Motor neuron (in vitro differentiated cells): ENCODE measurements at regions not wholly inside any gene's neighbourhood (a gene's known extent, or its start where the extent isn't known, plus 50 kb on each side); places are given as distances from the start of the nearest gene placed in this dataset.
"Not testable (repeated sequence)": the region's sequence is repeated elsewhere in the genome, so short reads cannot be mapped to it uniquely, and the experiment has no call there.

Experiments used
- ATAC-seq, 8 experiments: fragments of 200-7000 bp; cut with Tn5 transposase; replicated peaks in 6 of 8; 2 replicates each; pipeline ENCODE4 v1.8.0; 2021; ENCODE audit warnings: mild to moderate bottlenecking in 8 of 8, moderate library complexity in 8 of 8
- H3K27ac ChIP-seq, 2 donors: fragments of 250-450 bp; sonication (Bioruptor Pico); 2 replicates each; pipeline ENCODE4 v1.9.0; 2021; ENCODE audit warnings: antibody characterized with exemption in 2 of 2, mild to moderate bottlenecking in 2 of 2, moderate library complexity in 1 of 2
- H3K4me1 ChIP-seq, 2 donors: fragments of 250-450 bp; sonication (Bioruptor Pico); replicated peaks in 1 of 2; 2 replicates each; pipeline ENCODE4 v1.6.1; 2021; ENCODE audit warnings: antibody characterized with exemption in 2 of 2, mild to moderate bottlenecking in 2 of 2, moderate library complexity in 1 of 2
- H3K4me3 ChIP-seq, 5 donors: fragments of 250-450 bp; sonication (Bioruptor Pico); 2 replicates each; pipeline ENCODE4 v1.9.0; 2021; ENCODE audit warnings: antibody characterized with exemption in 5 of 5, mild to moderate bottlenecking in 5 of 5, moderate library complexity in 4 of 5
- WGBS, 10 experiments: fragments of 450-650 bp; shearing (Covaris generic); methylation state at CpG; one replicate each; pipeline ENCODE4 v1.0.0; 2022; 5-methylcytosine and 5-hydroxymethylcytosine counted together
- in situ Hi-C, 9 experiments: fragments of 400-800 bp; cut with MboI; loops; one replicate each; pipeline ENCODE4 v1.15.0; 2021; ENCODE audit warnings: low sequenced_read_pairs in 9 of 9, low pct_unique_long_range_greater_than_20kb in 2 of 9; ENCODE audit not compliant: unreplicated experiment in 9 of 9

DNA sequence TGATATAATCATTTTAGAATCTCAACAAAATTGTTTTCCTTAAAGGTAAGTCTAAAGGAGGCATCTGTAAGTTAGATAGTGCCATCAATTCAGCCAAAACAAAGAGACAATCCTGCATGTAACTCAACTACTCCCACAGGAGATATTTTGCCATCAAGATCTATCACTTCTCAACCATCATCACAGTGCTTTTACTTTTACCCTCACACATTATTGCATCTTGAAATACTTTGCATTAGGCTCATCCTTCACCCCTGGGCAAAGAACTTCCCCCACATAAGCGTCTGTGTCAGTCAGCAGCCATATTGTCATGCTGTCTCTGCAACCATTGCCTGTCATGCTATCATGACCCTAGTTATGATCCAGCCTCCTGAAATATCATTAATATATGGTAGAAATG is 54.9 kb upstream of the NLGN1 start:
- in situ Hi-C loops, result no loop called here
- no peak overlapping the region for H3K27ac ChIP-seq

GRCh38 chr3:173340626-173341025 is 56.9 kb upstream of the NLGN1 start:
- Histone ChIP-seq H3K4me1 (no peaks in the 10 kb centered on the region), H3K27ac (no peak overlapping the region), H3K4me3 (no peak overlapping the region)
- in situ Hi-C loops, result no loop called here
- ATAC-seq, result no peak
- WGBS, 10 experiments, result 0 to 79% (median 39%) methylated on average over 1 to 2 of the region's 2 CpGs; no CpG with 5 or more reads in 2 of the 10 experiments

More for the DNA sequence above, 54.9 kb upstream of the NLGN1 start:
- Histone ChIP-seq H3K4me1 (no peaks in the 10 kb centered on the region), H3K4me3 (no peak overlapping the region)
- WGBS, 10 experiments, result 0 to 100% (median 92%) methylated on average over 1 of the region's 1 CpG; no CpG with 5 or more reads in 6 of the 10 experiments
- ATAC-seq, result no peak

GRCh38 chr3:173336261-173336660 is 61.3 kb upstream of the NLGN1 start:
- in situ Hi-C loops, result no loop called here
- ATAC-seq, result no peak
- Histone ChIP-seq H3K4me3 (no peak overlapping the region), H3K4me1 (no peaks in the 10 kb centered on the region), H3K27ac (no peak overlapping the region)
- WGBS, 10 experiments, result 38 to 100% (median 90%) methylated on average over 1 to 5 of the region's 5 CpGs

DNA sequence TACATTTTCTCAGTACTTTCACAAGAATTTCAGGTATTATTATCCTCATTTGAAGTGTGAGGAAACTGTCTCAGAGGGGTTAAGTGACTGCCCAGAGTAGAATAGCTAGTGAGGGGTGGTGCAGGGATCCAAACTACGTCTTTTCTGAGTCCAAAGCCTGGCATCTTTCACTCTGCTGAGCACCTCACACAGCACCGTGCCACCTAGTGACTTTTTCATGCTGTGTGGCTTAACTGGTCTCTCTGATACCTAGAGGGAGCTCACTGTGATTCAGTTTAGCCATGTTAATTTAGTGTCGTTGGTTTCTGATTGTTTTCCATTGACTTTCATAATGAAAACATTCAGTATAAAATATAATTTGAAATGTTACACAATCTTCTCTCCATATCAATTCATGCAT is 91.4 kb upstream of the NLGN1 start:
- Histone ChIP-seq H3K4me1 (no peaks in the 10 kb centered on the region), H3K27ac (no peak overlapping the region), H3K4me3 (no peak overlapping the region)
- ATAC-seq, result no peak
- in situ Hi-C loops, result no loop called here
- WGBS, 10 experiments, result 0 to 80% (median 62%) methylated on average over 1 to 3 of the region's 3 CpGs; no CpG with 5 or more reads in 1 of the 10 experiments

DNA sequence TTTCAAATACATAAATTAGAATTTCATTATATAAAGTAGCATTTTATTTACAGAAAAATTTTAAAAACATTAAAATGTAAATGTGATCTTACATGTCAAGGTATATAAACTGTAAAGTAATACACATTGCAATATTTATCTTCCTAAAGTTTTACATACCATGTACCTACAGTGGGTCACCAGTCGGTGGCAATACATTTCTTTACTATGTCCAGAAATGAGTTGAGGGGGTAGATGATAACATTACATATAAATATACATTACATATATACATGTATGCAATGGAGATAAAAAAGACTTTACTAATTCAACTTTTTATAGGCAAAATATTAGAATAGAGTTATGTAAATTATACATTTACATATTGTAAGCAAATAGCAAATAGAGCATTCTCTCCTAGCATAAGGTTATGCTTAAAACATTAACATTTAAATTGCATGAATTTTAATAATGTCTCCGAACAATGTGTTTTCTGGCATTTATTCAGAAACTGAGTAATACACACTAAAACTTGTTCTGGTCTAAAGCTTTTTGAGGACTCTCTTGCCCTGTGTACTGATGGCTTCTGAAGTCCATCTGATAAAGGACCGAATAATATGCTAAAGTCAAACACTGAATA is 93.3 kb upstream of the NLGN1 start:
- Histone ChIP-seq H3K4me1 (no peaks in the 10 kb centered on the region), H3K27ac (no peak overlapping the region), H3K4me3 (no peak overlapping the region)
- in situ Hi-C loops, result no loop called here
- WGBS, 10 experiments, result 0 to 100% (median 60%) methylated on average over 2 to 3 of the region's 3 CpGs; no CpG with 5 or more reads in 1 of the 10 experiments
- peak in 3 of 8 experiments; percentile 28 to 87 (median 69) for ATAC-seq

- Histone ChIP-seq H3K4me3 (no peak overlapping the region), H3K27ac (no peak overlapping the region), H3K4me1 (no peaks in the 10 kb centered on the region)
- WGBS, 10 experiments, result 0 to 73% (median 40%) methylated on average over 1 to 4 of the region's 5 CpGs
- in situ Hi-C loops, result no loop called here
- ATAC-seq, result no peak
Measured at GRCh38 chr3:173301647-173302046, 95.9 kb upstream of the NLGN1 start.

GRCh38 chr3:173289072-173289471 is 108.5 kb upstream of the NLGN1 start:
- ATAC-seq, result no peak
- in situ Hi-C loops, result no loop called here
- Histone ChIP-seq H3K4me1 (no peaks in the 10 kb centered on the region), H3K27ac (no peak overlapping the region), H3K4me3 (no peak overlapping the region)
- WGBS, 10 experiments, result 0 to 89% (median 76%) methylated on average over 1 of the region's 1 CpG; no CpG with 5 or more reads in 4 of the 10 experiments

DNA sequence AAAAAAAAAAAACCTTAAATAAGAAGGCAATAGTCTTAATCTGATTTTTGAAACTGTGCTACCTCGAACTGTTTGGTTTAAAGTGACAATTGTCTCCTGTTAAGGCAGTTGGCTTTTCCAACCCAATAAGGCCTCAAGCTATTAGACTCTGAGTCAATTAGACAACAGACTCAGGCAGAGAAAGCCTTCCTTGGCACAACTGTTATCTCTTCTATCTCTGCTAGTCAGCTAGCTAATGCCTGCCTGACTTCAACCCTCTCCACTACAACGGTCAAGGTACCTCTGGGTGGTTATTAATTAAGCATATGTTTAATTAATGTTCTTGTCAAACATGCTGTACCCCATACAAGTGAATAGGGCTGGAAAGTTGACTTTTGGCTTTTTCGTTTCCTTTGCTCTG is 110.2 kb upstream of the NLGN1 start:
- no peak overlapping the region for H3K27ac ChIP-seq
- in situ Hi-C loops, result no loop called here

GRCh38 chr3:173286507-173286906 is 111.0 kb upstream of the NLGN1 start:
- H3K27ac ChIP-seq, in situ Hi-C loops, ATAC-seq, H3K4me1 ChIP-seq, H3K4me3 ChIP-seq: not testable (repeated sequence)
- WGBS, 10 experiments, result 10 to 97% (median 85%) methylated on average over 2 to 12 of the region's 12 CpGs; no CpG with 5 or more reads in 4 of the 10 experiments

More for the DNA sequence above, 110.2 kb upstream of the NLGN1 start:
- WGBS, 10 experiments, result 6 to 95% (median 61%) methylated on average over 2 to 3 of the region's 3 CpGs; no CpG with 5 or more reads in 1 of the 10 experiments
- no peaks in the 10 kb centered on the region for H3K4me1 ChIP-seq
- H3K4me3 ChIP-seq, result no peak overlapping the region
- ATAC-seq, result no peak

GRCh38 chr3:173284301-173284700 is 113.2 kb upstream of the NLGN1 start:
- ATAC-seq, result no peak
- Histone ChIP-seq H3K27ac (no peak overlapping the region), H3K4me1 (no peaks in the 10 kb centered on the region), H3K4me3 (no peak overlapping the region)
- 13 to 90% (median 65%) methylated on average over 1 to 6 of the region's 6 CpGs for WGBS, 10 experiments
- in situ Hi-C loops, result no loop called here

DNA sequence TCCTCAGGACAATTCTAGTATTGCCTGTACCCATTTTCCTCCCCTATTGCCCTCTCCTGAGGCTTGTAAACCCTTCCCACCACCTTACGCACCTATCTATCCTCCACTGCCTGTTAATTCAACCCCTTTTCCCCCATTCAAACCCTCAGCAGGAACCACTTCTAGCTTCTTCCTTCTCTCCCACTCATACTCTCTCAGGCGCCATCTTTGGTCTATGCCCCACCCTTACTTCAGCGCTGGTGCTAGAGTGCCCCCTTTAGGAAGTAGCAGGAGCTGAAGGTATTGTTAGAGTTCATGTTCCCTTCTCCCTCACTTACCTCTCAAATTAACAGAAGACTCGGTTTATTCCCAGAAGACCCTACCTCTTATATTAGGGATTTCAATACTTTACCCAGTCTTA is 121.8 kb upstream of the NLGN1 start:
- Histone ChIP-seq H3K4me1 (no peaks in the 10 kb centered on the region), H3K27ac (no peak overlapping the region), H3K4me3 (no peak overlapping the region)
- WGBS, 10 experiments, result 52 to 100% (median 90%) methylated on average over 2 to 4 of the region's 4 CpGs; no CpG with 5 or more reads in 1 of the 10 experiments
- no peak for ATAC-seq
- in situ Hi-C loops, result no loop called here

GRCh38 chr3:173273838-173274237 is 123.7 kb upstream of the NLGN1 start:
- H3K4me3 ChIP-seq, result no peak overlapping the region
- no peak overlapping the region for H3K27ac ChIP-seq
- peak in 3 of 8 experiments; percentile 62 to 94 (median 86) for ATAC-seq
- no peaks in the 10 kb centered on the region for H3K4me1 ChIP-seq
- WGBS, 10 experiments, result 0 to 94% (median 80%) methylated on average over 2 to 5 of the region's 5 CpGs
- in situ Hi-C loops, result no loop called here

- Histone ChIP-seq H3K4me3 (no peak overlapping the region), H3K4me1 (no peaks in the 10 kb centered on the region), H3K27ac (no peak overlapping the region)
- in situ Hi-C loops, result no loop called here
- no peak for ATAC-seq
- WGBS, 10 experiments, result 0 to 100% (median 50%) methylated on average over 1 of the region's 1 CpG; no CpG with 5 or more reads in 1 of the 10 experiments
Measured at GRCh38 chr3:173268781-173269180, 127.7 kb upstream of the SPATA16 start.

GRCh38 chr3:173267716-173268115 is 126.7 kb upstream of the SPATA16 start:
- in situ Hi-C loops, result no loop called here
- Histone ChIP-seq H3K27ac (no peak overlapping the region), H3K4me3 (no peak overlapping the region), H3K4me1 (no peaks in the 10 kb centered on the region)
- no peak for ATAC-seq
